ENCODE measurements at regions not wholly inside any gene's neighbourhood (a gene's known extent, or its start where the extent isn't known, plus 50 kb on each side); places are given as distances from the start of the nearest gene placed in this dataset.
"Not testable (repeated sequence)": the region's sequence is repeated elsewhere in the genome, so short reads cannot be mapped to it uniquely, and the experiment has no call there.

DNA sequence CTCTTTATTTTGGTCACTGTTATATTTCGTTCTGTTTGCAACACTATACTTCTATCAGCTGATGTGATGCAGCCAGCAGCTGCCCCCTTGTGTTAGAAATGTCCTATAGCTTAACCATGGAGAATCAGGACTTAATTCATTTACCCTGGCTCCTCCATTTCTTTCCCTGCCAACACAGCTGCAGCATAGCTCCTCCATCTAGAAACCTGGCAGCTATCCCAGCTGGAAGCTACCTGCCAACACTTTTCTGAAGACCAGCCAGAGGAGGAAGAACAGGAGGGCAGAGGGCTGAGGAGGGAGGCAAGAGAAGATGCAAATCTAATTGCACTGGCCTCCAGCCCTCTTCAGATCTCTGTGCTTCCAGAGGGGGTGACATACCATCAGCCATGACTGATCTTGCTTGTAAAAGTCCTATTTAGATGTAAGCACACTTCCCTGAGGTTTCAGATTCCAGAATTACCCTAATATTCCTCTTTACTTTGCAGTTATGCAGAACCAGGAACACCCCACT lies 156.8 kb upstream of the TMEM260 start:
- DNase-seq: peak in 1 of 2 donors; percentile 1

DNA sequence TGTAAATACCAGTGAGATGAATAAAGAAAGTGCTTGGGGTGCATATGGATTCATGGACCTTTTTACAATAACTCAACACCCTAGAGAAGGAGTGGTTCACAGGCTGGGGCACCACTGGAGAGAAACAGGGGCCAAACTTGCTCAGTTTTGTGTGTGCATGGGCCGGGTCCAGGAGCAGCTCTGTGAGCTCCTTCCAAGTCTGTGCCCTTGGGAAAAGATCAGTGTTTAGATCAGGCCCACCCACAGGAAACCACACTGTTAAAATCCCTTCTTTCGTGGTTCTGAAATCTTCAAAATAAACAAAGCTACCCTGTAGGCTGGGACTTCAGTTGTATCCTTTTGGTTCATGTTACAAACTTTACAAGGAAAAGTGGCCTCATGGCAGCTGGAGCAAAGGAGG lies 156.1 kb upstream of the TMEM260 start:
- no peak for DNase-seq

DNA sequence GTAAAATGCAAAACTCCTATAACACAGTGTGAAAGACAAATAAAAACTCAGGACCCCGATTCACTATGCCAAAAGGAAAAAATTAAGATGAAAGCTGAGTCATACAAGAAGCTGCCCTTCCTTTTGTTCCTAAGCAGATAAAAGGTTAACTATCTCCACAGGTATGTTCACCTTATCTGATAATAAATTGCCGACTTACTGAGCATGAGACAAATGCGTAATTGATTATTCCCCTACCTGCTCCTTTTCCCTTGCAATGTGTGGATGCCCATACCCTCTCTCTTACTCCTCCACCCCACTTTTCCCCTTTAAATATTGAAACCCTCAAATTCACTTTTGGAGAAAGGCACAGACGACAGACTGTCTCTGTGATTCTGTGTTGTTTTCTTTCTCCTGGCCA lies 148.6 kb upstream of the TMEM260 start:
- DNase-seq: no peak

- no peak for DNase-seq
Observed at GRCh38 chr14:56449670-56450213, 129.9 kb upstream of the TMEM260 start.

DNA sequence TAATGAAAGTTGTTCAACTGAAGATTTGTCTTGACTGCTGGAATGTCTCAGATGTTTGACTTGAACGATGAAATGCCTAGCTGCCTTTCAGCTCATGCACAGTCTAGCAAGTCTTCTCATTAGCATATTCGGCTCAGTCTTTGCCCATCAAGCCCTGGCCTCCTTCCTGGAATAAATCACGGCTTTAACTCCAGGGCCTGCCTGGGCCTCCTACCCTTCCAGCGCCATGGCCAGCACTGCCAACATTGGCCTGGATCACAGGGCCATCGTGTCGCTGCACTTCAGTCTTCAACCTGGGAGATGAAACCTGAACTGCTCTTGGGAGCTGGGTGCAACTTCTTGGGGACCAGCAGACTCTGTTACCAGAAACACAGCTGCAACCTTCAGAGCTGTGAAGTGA lies 126.7 kb upstream of the TMEM260 start:
- DNase-seq: no peak

DNA sequence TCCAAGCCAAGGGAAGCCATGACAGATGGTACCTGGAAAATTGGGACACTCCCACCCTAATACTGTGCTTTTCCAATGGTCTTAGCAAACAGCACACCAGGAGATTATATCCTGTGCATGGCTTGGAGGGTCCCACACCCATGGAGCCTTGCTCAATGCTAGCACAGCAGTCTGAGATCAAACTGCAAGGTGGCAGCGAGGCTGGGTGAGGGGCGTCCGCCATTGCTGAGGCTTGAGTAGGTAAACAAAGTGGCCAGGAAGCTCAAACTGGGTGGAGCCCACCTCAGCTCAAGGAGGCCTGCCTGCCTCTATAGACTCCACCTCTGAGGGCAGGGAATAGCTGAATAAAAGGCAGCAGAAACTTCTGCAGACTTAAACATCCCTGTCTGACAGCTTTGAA lies 124.9 kb upstream of the TMEM260 start:
- not testable (repeated sequence) for DNase-seq

DNA sequence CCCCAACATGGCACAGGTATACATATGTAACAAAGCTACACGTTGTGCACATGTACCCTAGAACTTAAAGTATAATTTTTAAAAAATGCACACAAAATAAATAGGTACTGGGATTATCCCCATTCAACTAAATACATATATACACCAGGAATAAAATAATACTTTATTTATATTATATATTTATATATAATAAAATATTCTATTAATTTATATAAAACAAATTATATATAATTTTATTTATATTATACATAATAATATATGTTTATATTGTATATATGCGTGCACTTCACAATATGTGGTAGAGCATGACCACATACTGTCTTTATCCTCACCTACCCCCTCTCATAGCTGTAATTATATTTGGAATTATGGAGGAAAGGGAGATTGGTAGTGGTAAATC lies 119.1 kb upstream of the TMEM260 start:
- no peak for DNase-seq

DNA sequence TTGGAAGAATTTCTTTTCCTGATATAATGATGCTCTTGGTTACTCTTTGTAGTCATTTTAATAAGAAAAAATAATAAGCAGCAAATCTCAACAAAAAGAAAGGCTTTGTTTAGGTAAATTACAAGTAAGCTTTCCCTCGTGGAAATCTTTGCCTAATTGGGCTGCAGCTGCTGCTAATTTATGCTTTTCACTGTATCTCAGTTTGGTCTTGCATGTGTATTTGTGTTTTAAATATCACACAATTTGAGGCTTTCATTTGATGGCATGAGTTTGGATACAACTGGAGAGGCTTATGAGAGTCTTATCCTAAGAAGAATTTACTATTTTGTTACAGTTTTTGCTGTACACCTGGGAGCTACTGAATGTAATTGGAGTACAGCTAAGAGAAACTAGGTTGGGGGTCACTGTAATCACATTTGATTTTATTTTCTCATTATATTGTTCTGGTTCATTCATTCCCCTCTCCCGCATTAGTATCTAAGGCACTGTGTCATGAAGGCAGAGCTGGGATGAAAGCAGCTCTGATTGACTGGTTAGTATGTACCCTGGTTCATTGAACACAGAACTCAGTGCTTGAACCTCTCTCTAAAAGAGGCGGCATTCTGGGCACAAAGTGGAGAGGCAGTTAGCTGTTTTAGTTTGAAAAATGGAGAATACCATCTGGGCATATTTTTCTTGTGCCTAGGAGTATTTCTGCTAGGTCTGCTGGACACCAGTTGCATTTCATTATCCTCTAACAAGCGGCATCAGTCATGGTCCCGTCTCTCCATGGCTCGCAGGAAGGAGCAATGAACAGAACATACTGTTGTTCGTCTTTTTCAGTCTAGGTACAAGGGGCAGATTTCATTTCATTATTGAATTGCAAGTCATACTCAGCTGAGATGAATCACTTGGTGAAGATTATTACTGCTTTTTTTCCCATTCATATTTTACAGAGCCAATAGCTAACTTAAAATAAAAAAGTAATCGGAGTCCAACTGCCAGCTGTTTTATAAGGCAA lies 118.0 kb upstream of the TMEM260 start:
- no peak for DNase-seq

GRCh38 chr14:56463271-56463890 lies 116.2 kb upstream of the TMEM260 start:
- DNase-seq: no peak

GRCh38 chr14:56471056-56471455 lies 108.5 kb upstream of the TMEM260 start:
- DNase-seq: no peak

DNA sequence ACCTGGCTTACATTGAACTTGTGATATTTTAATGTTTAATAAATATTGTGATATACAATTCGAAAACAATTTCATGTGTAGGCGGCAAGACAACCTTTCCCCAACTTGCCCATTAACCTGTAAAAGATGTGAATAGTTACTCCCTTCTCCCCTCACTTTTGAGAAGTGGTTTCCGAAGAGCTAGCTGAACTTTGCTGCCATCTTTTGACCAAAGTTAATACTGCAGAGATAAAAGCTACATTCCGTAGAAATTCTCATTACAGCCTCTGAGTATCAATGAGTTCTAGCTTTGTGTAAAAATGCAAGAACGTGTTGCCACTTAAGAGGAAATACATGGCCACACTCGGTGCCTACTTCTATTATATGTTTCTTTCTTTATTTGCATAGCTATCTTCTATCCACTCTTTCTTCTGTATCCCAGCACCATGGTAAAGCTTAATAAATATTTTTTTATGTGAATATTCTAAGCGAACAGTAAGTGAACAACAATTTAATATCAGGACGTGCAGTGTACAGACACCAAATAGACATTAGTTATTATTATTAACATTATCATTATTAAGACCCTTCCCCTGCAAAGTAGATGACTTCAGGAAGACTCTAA lies 105.1 kb upstream of the TMEM260 start:
- no peak for DNase-seq

- no peak for DNase-seq
Observed at GRCh38 chr14:56482310-56482911, 97.2 kb upstream of the TMEM260 start.

DNA sequence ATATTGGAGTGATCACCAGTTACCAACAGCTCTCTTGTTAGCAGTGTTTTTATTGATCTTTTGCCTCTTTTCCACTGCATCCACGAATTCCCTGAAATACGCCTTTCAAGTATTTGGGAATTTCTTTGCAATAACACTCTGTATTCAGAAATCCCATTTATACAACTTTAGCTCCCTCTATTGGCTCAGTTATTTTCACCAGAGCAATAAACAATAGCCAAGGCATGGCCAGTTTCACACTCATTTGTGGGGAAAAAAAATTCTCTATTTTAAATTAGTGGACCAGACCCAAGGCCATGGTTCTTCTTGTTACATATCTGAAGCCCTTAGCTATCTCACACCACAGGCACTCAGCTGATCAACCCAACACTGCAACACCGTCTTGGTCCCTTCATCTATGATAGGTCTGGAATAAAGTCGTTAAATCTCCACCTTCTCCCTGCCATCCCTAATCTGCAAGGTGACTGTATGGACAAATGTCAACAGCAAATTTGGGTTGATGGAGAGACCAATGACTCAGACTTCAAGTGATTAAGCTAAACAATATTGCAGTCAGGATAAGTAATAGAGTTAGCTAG lies 92.4 kb upstream of the TMEM260 start:
- DNase-seq: no peak

DNA sequence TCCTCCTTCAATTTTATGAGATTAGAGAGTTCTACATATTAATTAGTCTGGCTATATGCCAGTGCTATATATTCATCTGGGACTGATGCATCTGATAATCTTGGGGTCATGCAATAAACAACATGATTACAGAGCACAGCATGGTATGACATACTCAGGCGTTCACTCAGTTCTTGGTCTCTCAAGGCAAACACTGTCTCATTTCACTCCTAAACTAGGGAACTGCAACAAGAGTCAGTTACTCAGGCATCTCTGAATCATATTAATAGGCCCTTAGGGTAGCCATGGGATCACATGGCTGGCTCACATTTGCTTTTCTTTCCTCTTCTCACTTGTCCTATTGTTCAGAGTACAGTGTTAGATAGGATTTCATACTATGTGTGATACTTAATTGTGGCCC lies 91.8 kb upstream of the TMEM260 start:
- no peak for DNase-seq

DNA sequence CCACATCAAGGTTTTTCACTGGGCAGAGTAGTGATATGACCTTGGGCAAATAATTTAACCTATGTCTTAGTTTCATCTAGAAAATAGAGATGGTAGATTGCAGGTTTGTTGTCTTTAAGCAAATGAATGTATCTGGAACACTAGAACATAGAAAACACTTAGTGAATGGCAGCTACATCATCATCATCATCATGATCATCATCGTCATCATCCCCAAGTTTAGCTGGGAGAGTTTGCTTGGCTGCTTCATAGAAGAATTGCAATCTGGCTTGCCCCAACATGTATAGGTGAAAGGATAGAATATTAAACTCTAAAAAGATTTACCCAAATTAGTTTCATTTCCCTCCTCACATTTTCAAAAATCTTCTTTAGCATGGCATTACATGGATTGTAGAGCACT lies 91.3 kb upstream of the TMEM260 start:
- DNase-seq: no peak

DNA sequence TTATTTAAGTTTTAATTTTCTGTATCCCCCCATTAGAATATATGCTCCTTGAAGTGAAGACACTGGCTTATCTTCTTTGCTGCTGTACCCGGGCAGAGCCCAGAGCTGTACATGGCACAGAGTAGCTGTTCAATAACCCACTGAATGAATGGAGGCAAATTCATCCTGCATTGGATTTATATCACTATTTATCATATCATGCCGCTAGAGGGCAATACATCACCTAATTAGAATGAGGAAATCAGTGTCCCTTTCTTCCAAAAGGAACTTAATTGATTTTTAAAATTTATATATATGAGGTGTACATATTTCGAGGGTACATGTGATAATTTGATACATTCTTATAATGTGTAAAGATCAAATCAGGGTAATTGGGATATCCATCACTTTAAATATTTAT lies 89.2 kb upstream of the TMEM260 start:
- DNase-seq: no peak

- peak; percentile 20 to 43 for DNase-seq
Observed at GRCh38 chr14:56491299-56492285, 88.0 kb upstream of the TMEM260 start.

DNA sequence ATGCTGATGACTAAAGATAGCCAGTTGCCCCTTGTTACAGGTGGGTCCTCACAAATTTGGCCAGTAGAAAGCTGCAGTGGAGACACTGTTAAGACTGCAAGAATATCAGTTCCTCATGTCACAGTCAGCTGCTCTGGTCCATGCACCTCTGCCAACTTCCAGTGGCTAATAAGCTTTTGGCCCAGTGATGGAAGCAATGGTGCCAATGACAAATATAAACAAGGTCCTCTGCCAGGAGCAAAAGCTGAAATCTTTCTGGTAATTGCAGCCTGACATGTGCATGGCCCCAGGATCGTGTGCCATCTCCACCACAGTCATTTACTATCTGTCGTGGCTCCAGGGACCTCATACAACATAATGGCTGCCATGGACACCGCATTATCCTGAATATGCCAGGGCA lies 85.4 kb upstream of the TMEM260 start:
- no peak for DNase-seq

- DNase-seq: no peak
Observed at GRCh38 chr14:56498112-56498511, 81.5 kb upstream of the TMEM260 start.

DNA sequence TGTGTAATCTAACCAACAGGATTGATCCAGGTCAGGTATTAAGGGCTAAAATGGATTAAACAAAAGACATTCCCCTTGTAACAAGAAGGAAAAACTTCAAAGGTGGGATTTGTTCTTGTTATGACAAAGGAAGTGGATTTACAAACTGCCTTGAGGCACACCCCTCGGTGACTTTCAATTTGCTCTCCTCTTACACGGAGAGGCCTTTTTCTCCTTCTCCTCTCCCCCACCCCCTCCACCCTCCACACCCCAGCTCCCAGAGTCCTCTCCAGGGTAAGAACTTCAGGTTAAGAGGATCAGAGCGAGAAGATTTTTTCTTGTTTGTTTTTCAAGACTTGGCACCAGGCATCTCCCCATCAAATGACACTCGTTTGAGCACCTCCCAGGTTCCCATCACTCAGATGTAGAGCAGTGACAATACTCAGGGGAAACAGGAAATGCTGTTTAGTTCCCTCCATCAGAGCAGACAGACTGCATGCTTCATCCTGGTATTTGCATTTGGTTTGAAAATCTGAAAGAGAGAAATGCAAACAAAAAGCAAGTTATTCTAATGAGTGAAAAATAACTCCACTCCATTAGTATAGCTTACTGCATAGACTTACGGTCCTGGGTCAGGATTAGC lies 77.6 kb upstream of the TMEM260 start:
- no peak for DNase-seq

GRCh38 chr14:56505361-56505760 lies 74.2 kb upstream of the TMEM260 start:
- DNase-seq: no peak

All from stimulated activated CD4-positive, alpha-beta T cell treated with anti-CD3 and anti-CD28 coated beads, Interleukin-2, amount 100 ng/mL, for 24 hours (primary cell).